HT1080 (cell line): ENCODE measurements at regions not wholly inside any gene's neighbourhood (a gene's known extent, or its start where the extent isn't known, plus 50 kb on each side); places are given as distances from the start of the nearest gene placed in this dataset.

Experiments used
- DNase-seq: peaks from one replicate; pipeline ENCODE4 v3.0.0-alpha.2; 2015; ENCODE audit warnings: low read depth

DNA sequence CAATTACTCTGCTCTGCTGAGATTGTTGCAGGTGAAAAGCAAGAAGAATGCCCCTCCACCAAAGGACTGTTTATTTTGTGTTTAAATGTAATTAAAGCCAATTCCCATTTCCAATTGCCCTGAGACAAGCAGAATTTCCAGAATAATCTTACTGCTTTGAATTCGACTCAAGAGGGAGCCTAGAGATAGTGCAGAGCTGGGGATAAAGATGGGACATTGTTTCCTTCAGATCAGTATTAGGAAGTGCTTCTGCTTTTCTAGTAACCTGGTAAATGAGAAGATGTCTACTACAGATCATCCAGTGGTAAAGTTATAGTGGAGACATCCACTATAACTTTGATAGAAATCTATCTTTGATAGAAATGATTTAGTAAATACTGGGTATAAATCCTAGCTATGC is 326.9 kb downstream of the UBE3D start:
- no peak for DNase-seq

DNA sequence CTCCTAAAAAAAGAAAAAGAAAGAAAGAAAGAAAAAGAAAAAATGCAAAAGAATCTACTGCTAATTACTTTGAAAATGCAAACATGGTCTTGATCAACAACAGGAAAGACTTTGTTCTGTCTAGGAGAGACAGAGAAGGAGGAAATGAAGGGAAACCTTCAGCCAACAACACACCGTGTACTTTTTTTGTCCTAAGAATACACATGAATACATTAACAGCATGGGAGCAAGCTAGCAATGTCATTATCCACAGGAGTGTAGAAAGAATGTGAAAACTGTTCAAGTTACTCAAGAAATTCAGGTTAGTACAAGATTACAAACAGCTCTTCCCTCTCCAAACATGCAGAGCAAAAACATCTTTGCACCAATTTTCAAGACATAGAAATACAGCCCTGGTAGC is 326.3 kb downstream of the UBE3D start:
- no peak for DNase-seq

- no peak for DNase-seq
Observed at GRCh38 chr6:82740072-82740471, 325.6 kb downstream of the UBE3D start.

GRCh38 chr6:82741325-82741995 is 324.2 kb downstream of the UBE3D start:
- no peak for DNase-seq

GRCh38 chr6:82741996-82742385 is 323.6 kb downstream of the UBE3D start:
- no peak for DNase-seq

GRCh38 chr6:82744286-82745015 is 321.2 kb downstream of the UBE3D start:
- no peak for DNase-seq

DNA sequence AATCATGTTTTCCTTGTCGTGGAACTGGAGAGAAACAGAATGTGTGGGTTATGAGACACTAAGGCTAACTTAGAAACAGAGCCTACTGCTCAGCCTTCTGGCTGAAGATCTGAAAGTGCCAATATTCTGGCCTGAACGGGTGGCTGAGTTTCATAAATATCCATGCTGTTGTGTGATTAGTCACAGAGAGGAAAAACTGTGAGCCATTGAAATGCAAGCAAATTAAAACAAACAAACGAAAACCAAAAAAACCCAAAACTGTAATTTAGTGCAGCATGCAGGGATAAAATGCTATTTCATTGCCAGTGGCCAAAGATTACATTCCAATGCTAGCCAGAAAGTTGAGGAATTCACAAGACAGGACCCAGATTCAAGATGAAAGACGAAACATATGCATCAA is 315.1 kb downstream of the UBE3D start:
- no peak for DNase-seq

GRCh38 chr6:82751718-82752117 is 313.9 kb downstream of the UBE3D start:
- no peak for DNase-seq

- no peak for DNase-seq
Observed at GRCh38 chr6:82761674-82762345, 303.8 kb downstream of the UBE3D start.

DNA sequence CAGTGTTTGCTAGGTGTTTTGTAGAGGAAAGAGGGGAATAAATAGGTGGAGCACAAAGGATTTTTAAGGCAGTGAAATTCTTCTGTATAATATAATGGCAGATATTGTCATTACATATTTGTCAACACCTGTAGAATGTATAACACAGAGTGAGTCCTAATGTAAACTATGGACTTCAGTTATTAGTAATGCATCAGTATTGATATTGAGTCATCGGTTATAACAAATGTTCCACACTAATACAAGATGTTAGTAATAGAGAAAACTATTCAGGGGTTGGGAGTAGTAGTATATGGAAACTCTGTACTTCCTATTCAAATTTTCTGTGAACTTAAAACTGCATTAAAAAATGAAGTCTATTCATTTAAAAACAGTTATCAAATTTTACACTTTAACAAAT is 299.2 kb downstream of the UBE3D start:
- DNase-seq: no peak

DNA sequence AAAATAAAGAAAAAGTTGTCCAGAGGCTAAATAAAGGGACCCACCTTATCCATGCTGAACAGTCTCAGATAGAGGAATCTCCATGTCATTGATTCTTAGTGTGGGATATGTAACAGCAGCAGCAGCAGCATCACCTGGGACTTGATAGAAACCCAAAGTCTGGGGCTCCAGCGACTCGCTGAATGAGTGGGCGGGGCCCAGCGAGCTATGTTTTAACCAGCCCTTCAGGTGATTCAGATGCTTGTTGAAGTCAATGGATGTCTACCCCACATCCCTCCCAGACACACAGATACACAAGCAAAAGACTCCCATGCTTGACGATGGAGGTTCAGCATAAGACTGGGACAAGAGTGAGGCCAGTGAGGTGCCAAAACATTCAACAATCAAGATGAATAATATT is 298.6 kb downstream of the UBE3D start:
- no peak for DNase-seq

DNA sequence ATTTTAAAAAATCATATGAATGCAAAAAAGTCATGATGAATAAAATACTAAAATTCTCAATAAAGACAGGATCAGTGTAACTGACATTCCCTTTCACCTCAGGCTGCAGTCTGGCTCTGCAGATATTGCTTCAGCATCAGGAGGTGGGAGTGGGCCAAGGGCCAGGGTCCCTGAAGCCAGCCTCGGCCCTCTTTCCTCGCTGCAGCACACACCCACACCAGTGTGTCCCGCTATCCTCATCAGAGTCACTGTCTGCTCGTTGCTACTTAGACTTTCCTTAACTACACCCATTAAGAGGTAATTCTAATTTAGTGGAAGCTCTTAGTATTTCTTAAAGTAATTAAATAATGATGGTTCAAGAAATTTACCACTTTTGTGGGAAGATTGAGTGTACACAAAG is 298.2 kb downstream of the UBE3D start:
- no peak for DNase-seq

GRCh38 chr6:82772851-82773717 is 292.6 kb downstream of the UBE3D start:
- DNase-seq: no peak

DNA sequence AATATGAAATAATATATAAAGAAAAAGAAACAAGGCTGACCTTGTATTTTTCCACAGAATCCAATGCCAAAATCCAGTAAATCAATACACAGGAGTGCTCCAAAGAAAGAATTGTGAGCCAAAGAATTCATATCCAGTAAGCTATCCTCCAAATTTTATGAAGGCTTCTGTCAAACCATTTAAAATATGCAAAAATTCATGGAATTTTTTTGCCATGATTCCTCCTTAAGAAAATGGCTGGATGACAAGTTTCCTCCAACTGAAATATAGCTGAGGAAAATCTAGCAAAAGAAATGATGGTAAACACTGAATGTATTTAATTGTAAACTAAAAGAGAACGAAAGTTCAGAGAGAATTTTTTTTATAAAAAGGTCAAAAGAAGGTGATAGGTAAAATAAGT is 290.3 kb downstream of the UBE3D start:
- no peak for DNase-seq

DNA sequence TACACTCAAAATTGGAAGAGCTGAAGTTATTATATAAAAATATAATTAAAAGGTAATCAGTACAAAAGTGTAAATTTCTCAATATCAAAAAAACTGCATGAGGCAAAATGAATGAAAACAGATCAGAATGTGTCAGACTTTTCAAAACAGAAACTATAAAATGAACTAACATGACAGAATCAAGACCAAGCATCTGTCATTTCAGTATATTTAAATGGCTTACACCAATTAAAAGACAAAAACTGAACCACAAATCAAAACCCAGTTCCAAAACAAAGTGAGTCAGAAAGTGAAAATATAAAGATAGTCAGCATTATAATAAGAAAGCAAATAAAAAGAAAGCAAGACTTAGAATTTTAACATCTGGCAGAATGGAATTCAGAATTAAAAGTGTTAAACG is 289.7 kb downstream of the UBE3D start:
- no peak for DNase-seq

DNA sequence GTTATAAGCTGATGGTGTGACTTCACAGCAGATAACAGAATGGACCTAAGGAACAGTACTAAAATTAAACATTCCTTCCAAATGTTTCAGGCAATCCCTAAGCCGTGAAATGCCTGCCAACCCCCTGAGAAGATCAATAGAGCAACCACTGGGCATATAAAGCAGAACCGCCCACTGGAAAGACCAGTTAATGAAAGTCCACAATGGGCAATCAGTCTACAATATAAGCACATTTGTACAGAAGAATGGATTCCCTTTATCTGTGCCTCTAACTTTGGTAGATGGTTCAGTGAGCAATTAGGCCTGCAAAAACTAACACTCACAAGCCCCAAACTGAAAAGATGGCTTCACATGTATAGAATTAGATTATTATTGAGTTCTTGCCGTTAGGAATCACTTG is 286.6 kb downstream of the UBE3D start:
- no peak for DNase-seq

DNA sequence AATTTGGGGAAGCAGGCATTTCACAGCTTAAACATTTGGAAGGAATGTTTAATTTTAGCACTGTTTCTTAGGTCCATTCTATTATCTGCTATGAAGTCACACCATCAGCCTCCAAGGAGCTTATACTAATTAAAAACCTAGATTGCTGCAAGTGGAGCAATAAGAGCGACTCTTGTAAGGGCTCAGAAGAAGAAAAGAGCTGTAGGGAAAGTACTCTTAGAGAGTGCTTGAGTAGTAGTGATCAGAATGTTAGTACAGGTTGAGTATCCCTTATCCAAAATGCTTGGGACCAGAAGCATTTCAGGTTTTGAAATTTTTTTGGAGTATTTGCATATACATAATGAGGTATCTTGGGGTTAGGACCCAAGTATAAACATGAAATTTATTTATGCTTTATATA is 285.3 kb downstream of the UBE3D start:
- no peak for DNase-seq

DNA sequence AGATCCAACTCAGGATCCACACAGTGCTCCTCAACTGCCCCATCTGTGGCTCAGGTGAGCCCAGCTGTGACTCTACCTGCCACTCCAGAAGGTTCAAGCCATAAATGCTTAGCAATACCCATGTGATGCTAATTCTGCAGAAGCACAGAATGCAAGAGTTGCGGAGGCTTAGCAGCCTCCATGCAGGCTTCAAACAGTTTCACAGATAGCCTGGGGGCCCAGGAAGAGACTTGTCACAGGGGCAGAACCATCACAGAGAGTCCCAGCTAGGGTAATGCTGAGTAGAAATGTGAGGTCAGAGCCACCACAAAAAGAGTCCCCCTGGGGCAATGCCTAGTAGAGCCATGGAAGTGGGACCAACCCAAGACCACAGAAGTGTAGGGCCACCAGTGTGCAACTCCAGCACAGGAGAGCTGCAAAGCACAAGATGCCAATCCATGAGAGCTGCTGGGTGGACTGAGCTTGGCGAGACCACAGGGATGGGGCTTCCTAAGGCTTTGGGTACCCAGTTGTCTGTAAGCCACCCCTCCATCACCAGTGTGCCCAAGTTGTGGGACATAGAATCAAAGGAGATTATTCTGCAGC is 283.9 kb downstream of the UBE3D start:
- DNase-seq: no peak

DNA sequence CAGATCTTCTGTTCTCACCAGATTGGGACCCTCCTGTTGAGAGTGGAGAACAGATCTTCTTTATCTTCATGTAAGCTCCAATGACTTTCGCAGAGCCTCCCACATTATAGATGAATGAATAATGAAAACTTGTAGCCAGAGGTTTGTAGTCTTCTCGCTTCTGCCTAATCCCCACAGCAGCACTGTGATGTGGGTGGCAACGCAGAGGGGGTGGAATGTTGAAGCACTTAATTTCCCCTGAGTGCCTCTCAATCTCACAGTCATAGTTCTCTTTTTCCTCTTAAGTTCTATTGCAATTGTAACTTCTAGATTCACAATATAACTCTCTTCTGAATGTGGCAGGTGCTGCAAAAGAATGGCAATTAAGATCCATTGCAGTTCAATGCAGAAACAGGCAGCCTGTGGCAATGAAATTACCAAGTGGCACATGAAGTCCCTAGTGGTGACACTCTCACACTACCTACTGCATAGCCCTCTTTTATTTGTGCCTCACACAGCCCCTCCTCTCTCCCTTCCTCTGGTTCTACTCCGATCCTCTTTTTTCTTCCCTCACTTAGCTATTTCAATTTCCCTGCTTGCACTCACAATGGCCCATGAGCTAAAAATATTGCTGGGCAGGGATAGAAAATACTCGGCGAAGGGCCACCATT is 281.9 kb downstream of the UBE3D start:
- DNase-seq: peak; percentile 16

DNA sequence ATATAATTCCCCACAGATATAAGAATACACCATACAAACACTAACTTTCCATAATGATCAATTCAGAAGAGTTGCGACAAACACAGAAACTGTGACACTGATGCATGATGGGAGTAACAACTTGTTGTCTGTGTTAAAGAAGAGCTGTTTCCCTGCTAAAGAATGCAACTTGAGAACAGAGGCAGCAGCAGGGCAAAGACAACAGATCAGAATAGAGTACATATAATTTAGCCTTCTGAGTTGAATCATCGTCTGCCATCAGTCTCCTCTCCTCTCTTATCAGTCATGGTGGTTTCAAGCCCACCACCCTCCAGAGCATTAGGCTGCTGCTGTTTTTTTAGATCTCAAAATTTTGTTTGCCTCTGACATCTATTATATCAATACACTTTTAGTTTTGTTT is 280.4 kb downstream of the UBE3D start:
- no peak for DNase-seq

GRCh38 chr6:82786248-82786647 is 279.4 kb downstream of the UBE3D start:
- no peak for DNase-seq
